HG03097 (cell line): ENCODE measurements at regions not wholly inside any gene's neighbourhood (a gene's known extent, or its start where the extent isn't known, plus 50 kb on each side); places are given as distances from the start of the nearest gene placed in this dataset.
"Not testable (repeated sequence)": the region's sequence is repeated elsewhere in the genome, so short reads cannot be mapped to it uniquely, and the experiment has no call there.

ENCODE experiments used
- ATAC-seq: cut with Tn5 transposase; IDR thresholded peaks from one replicate; pipeline ENCODE4 v1.9.1; 2021; ENCODE audit not compliant: unreplicated experiment, low FRiP score

- ATAC-seq, result peak; percentile 40
These were observed 1354.7 kb upstream of the LRRTM3 start for GRCh38 chr10:65571011-65571570.

DNA sequence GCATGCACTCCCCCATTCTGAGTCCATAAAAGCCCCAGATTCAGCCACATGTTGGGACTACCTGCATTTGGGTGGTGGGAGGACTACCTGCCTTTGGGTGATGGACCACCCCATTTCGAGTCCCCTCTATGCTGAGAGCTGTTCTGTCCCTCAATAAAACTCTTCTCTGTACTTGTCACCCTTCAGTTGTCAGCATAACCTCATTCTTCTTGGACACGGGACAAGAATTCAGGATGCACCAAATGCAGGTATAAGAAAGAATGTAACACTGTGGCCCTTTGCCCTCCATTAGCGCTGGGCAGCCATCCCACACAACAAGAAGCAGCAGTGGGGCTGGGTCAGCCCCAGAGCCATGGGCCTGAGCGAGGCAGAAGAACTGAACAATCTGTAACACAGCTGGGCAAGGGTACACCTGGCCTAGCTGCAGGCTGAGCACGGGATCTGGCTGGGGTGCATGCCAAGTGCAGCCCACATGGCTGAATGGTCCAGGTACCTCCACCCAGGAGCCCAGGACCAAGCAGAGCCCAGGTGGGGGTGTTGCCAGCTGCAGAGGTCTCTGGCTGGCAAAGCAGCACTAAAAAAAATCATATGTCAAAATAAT is 1344.3 kb upstream of the LRRTM3 start:
- ATAC-seq, result no peak

DNA sequence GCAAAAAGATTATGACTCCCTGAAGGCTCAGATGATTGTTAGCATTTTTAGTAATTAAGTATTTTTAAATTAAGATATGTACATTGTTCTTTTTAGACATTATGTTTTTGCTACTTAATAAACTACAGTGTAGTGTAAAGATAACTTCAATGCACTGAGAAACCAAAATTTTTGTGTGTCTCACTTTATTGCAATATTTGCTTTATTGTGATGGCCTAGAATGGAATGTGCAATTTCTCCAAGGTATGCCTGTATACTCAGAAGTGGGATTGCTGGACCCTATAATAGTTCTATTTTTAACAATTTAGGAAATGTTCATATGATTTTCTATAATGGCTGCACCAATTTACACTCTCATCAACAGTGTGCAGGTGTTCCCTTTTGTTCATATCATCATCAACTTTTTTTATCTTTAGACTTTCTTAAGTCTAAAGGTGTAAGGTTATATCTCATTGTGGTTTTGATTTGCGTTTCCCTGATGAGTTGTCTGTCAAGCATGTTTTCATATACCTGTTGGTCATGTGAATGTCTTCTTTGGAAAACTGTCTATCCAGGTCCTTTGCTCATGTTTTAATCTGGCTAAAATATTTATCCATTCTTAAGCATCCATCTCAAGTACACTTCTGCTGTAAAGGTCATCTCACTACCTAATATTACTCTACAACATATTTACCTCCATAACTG is 1323.5 kb upstream of the LRRTM3 start:
- no peak for ATAC-seq

DNA sequence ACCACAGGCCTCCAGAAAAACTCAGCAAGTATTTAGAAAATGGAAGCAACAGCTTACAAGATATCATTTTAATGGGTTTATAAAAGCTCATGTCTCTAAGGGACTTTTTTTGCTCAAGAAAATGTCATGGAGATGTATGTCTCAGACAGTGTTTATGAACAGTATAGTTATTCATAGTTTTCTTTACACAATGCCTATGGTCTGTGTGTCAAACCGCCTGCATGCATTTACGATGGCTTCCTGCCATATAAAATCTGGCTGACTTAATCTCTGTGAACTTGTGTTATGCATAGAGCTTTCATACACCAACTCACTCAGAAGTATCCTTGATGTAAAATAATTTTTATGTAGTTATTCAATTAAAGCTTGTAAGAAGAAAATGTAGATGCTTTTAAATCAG is 1314.2 kb upstream of the LRRTM3 start:
- no peak for ATAC-seq

DNA sequence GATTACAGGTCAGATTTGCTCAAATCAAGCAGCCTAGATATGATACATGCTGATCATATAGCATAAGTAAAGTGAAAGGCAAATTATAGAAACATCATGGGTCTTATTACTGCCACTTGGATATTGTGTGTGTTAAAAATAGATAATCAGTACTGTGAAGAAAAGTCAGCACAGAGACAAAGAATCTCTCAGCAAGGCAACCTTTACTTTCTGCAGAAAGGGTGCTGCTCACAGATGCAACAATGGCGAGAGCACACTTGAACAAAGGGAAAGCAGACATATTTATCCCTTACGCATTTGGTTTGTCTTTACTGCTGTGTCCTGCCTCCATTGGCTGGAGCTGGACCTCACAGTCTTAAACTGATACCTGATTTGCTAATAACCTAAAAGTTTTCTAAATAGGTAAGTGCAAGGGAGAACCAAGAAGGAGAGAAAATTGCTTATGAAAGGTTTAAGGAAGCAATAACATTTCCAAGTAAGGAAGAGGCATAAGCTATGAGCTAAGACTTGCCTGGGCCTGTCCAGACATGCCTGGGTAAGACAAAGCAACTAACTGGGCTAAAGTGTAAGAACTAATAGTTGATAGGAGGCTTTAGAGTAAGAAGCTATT is 1310.8 kb upstream of the LRRTM3 start:
- ATAC-seq, result no peak

DNA sequence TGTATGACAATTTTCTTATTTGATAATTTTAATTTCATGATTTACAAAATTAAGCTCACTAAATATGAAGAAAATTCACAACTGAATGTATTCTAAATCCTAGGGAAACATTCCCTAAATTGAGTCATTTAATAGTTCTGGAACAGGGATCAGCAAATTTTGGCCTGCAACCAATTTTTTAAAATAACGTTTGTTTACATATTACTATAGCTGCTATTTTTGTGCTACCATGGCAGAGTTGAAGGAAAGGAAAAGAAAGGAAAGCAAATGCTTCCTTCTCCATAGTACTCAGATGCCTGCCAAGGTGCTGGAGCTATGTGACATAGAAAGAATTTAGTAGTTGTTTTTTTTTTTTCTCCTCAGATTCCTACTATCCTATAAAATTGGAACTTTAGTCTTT is 1307.7 kb upstream of the LRRTM3 start:
- ATAC-seq, result no peak

- no peak for ATAC-seq
These were observed 1305.3 kb upstream of the LRRTM3 start for GRCh38 chr10:65620404-65621048.

- ATAC-seq, result no peak
These were observed 1303.2 kb upstream of the LRRTM3 start for GRCh38 chr10:65622608-65623007.

DNA sequence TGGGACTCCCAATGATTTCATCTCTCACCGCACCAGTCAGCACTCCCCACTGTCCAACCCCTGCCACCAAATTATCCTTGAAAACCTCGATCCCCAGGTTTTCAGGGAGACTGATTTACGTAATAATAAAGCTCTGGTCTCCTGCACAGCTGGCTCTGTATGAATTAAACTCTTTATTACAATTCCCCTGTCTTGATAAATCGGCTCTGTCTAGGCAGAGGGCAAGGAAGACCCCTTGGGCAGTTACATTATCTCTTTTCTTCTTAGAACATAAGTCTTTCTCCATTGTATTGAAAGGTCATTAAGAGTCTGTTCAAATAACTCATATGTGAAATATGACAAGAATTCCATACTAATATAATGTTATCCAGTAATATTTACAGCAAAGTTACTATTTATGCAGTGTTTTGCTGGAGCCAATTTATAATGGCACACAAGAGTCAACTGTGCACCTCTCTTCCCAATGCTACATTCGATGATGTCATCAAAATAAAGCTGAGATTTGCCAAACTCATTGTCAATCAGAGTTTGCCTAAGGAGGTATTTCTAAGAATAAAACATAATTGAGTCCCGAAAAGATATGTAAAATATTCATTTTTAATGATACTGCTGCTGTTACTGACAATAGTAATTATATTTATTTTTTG is 1297.2 kb upstream of the LRRTM3 start:
- ATAC-seq, result no peak

DNA sequence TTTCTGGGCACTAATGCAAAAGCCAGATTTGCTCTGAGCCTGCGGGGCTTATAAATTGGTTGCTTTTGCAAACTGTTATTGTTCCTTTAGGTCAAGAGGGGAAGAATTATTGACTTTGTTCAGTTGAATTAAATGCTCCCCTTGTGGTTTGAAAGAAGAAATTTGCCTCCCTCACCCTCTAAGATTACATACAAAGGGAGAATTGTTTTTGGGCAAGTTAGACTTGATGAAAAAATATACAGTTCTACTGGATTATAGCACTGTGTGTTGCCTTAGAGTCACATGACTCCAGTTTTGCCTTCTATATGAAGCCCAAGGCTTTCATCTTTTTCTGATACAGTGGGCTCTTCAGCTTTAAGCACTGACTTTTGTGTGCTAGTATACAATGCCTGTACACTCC is 1265.8 kb upstream of the LRRTM3 start:
- no peak for ATAC-seq

DNA sequence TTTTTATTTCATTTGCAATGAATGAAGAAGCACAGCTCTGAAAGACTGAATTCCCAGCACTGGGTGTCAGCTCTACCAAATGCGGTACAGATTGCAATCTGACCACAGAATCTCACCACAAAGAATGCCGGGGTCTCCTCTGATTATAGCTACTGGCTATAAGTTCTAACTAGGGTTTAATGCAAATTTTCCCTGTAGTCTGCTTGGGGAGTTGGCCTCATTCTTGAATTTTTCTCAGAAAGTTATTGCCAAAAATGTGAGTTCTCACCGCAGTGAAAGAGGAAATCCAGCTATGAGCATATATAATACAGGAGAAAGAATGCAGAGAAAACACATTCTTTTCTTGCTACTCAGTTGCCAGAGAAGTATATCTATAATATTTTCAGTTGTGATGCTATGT is 1255.7 kb upstream of the LRRTM3 start:
- no peak for ATAC-seq

DNA sequence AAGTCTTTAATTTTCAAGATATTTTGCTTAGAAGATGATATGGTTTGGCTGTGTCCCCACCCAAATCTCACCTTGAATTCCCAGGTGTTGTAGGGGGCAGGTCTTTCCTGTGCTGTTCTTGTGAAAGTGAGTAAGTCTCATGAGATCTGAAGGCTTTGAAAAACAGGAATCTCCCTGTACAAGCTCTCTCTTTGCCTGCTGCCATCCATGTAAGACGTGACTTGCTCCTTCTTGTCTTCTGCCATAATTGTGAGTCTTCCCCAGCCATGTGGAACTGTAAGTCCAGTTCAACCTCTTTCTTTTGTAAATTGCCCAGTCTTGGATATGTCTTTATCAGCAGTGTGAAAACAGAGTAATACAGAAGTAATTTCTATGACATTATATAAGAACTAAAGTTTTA is 1255.2 kb upstream of the LRRTM3 start:
- ATAC-seq, result not testable (repeated sequence)

- ATAC-seq, result no peak
These were observed 1250.6 kb upstream of the LRRTM3 start for GRCh38 chr10:65675236-65675635.

DNA sequence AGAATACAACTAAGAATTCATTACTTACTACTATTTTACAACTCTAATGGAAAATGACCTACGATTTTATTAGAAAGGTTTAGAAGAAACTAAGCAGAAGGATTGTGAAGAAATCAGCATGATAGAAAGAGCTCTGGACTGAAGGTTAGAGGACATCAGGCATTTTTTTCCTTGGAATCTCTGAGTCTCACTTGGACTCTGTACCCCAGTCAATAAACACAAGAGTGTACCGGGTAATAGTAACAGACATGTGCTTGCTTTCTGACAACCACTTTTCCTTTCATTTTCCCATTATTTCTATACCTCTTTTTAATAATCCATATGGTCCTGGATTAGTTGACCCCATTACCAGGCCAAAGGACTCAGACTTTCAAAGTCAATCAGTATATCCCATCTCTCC is 1240.9 kb upstream of the LRRTM3 start:
- ATAC-seq, result no peak

GRCh38 chr10:65701168-65701776 is 1224.6 kb upstream of the LRRTM3 start:
- no peak for ATAC-seq

DNA sequence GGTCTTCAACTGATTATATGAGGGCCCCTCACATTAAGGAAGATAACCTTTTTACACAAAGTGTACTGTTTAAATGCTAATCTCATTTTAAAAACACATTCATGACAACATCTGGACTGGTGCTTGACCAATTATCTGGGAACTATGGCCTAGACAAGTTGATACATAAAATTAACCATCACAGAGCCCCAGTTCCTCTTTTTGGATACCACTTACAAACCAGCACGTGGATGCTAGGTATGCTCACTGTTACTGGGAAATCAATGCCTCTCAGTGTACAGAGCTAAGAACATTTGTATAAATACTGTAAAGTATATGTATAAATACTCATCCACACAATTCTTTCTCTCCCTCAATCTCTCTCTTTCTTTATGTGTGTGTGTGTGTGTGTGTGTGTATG is 1217.8 kb upstream of the LRRTM3 start:
- no peak for ATAC-seq

- no peak for ATAC-seq
These were observed 1215.5 kb upstream of the LRRTM3 start for GRCh38 chr10:65710306-65710705.

DNA sequence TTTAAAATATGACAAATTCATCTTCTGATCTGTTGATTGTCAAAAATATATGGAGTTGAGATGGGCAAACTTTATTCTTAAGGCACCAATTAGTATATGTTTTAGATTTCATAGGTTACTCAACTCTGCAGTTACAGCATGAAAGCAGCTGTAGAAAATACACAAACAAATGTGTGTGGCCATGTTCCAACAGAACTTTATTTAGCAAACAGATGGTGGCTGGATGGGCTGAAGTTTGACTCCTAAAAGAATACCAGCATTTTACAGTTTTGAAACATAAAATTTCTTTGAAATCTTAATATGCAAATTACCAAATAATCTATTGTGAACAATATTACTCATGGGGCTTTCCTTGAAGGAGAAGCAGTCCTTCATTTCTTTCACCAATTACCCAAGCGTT is 1206.0 kb upstream of the LRRTM3 start:
- ATAC-seq, result no peak

DNA sequence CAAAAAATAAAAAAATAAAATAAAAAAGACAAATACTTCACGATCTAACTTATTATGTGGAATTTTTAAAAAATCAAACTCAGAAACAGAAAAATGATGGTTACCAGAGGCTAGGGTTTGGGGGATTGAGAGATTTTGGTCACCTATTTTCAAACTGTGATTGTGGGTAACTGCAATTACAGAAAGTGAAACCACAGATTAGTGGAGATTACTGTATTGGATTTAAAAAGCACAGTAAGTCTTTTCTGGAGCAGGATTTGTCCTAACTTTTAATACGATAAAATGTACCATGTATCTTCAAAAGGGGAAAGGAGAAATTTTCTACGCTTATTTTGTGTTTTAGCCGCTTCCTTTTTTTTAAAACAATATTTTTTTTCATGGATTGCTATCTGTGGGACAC is 1204.9 kb upstream of the LRRTM3 start:
- no peak for ATAC-seq

DNA sequence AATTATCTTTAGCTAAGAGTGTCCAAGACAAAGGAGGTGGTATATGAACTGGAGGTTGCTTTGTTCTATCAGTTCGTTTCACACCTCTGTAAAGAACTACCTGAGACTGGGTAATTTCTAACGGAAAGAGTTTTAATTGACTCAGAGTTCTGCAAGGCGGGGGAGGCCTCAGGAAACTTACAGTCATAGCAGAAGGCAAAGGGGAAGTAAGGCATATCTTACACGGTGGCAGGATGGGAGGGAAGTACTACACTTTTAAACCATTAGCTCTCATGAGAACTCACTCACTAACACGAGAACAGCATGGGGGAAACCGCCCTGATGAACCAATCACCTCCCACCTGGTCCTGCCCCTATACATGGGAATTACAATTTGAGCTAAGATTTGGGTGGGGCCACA is 1202.3 kb upstream of the LRRTM3 start:
- ATAC-seq, result no peak

GRCh38 chr10:65735382-65735781 is 1190.5 kb upstream of the LRRTM3 start:
- ATAC-seq, result no peak
